ENCODE measurements at regions not wholly inside any gene's neighbourhood (a gene's known extent, or its start where the extent isn't known, plus 50 kb on each side); places are given as distances from the start of the nearest gene placed in this dataset.

GRCh38 chr18:44309185-44309584 lies 371.5 kb upstream of the SETBP1 start:
- Histone ChIP-seq H4K91ac (ENCODE audit: low read depth, low read length, poor library complexity) (no peak overlapping the region), H2AK5ac (ENCODE audit: low read depth, low read length) (no peak overlapping the region), H3K9ac (ENCODE audit: low read depth, low read length, poor library complexity) (no peak overlapping the region), H3K9me3 (replicated peaks in 1 of 2; ENCODE audit: control insufficient read depth in 2 of 2, insufficient read depth in 1 of 2, low read depth in 1 of 2, low read length in 2 of 2) (no peaks in the 10 kb centered on the region), H3K27me3 (ENCODE audit: control insufficient read depth in 3 of 3, insufficient read depth in 3 of 3, low read depth in 1 of 3, low read length in 3 of 3) (no peaks in the 10 kb centered on the region), H3K4ac (ENCODE audit: low read length) (no peak overlapping the region), H4K8ac (ENCODE audit: low read depth, low read length) (no peak overlapping the region), H3K4me1 (ENCODE audit: control insufficient read depth in 2 of 2, insufficient read depth in 1 of 2, low read depth in 1 of 2, low read length in 2 of 2) (no peaks in the 10 kb centered on the region), H2BK12ac (ENCODE audit: low read length) (no peak overlapping the region), H2BK15ac (ENCODE audit: low read length) (no peak overlapping the region), H3K79me1 (ENCODE audit: low read depth, low read length) (no peaks in the 10 kb centered on the region), H3K4me3 (ENCODE audit: low read length in 2 of 2) (no peak overlapping the region), H3K23ac (ENCODE audit: low read depth, low read length, poor library complexity) (no peak overlapping the region), H2AFZ (ENCODE audit: low read length) (no peak overlapping the region), H2BK5ac (ENCODE audit: low read length) (no peak overlapping the region), H3K14ac (ENCODE audit: low read length) (no peak overlapping the region), H3K27ac (replicated peaks; ENCODE audit: low read length) (no peak overlapping the region), H3K18ac (ENCODE audit: low read length) (no peak overlapping the region), H3K36me3 (replicated peaks in 1 of 2; ENCODE audit: control insufficient read depth in 2 of 2, insufficient read depth in 2 of 2, low read length in 2 of 2) (no peaks in the 10 kb centered on the region), H2BK120ac (ENCODE audit: low read depth, low read length) (no peak overlapping the region), H3K4me2 (ENCODE audit: insufficient read depth, low read length, poor library complexity, severe bottlenecking) (no peak overlapping the region)
- WGBS, 2 donors (ENCODE audit: extremely low coverage in 2 of 2, insufficient read length in 2 of 2, insufficient replicate concordance in 1 of 2), result no CpG with 5 or more reads among the region's 2 CpGs
- DNase-seq (ENCODE audit: low spot score), result no peak

- Histone ChIP-seq H3K9ac (ENCODE audit: low read depth, low read length, poor library complexity) (no peak overlapping the region), H4K91ac (ENCODE audit: low read depth, low read length, poor library complexity) (no peak overlapping the region), H3K4ac (ENCODE audit: low read length) (no peak overlapping the region), H2BK15ac (ENCODE audit: low read length) (no peak overlapping the region), H3K4me3 (ENCODE audit: low read length in 2 of 2) (no peak overlapping the region), H3K9me3 (replicated peaks in 1 of 2; ENCODE audit: control insufficient read depth in 2 of 2, insufficient read depth in 1 of 2, low read depth in 1 of 2, low read length in 2 of 2) (no peaks in the 10 kb centered on the region), H2BK120ac (ENCODE audit: low read depth, low read length) (no peak overlapping the region), H3K27me3 (ENCODE audit: control insufficient read depth in 3 of 3, insufficient read depth in 3 of 3, low read depth in 1 of 3, low read length in 3 of 3) (no peaks in the 10 kb centered on the region), H3K18ac (ENCODE audit: low read length) (peak overlapping the region; percentile 85), H3K36me3 (replicated peaks in 1 of 2; ENCODE audit: control insufficient read depth in 2 of 2, insufficient read depth in 2 of 2, low read length in 2 of 2) (no peaks in the 10 kb centered on the region), H2BK12ac (ENCODE audit: low read length) (no peak overlapping the region), H3K79me1 (ENCODE audit: low read depth, low read length) (no peaks in the 10 kb centered on the region), H3K4me1 (ENCODE audit: control insufficient read depth in 2 of 2, insufficient read depth in 1 of 2, low read depth in 1 of 2, low read length in 2 of 2) (no peaks in the 10 kb centered on the region), H4K8ac (ENCODE audit: low read depth, low read length) (no peak overlapping the region), H2AK5ac (ENCODE audit: low read depth, low read length) (no peak overlapping the region), H2BK5ac (ENCODE audit: low read length) (no peak overlapping the region), H3K4me2 (ENCODE audit: insufficient read depth, low read length, poor library complexity, severe bottlenecking) (no peak overlapping the region), H3K14ac (ENCODE audit: low read length) (no peak overlapping the region), H2AFZ (ENCODE audit: low read length) (no peak overlapping the region), H3K23ac (ENCODE audit: low read depth, low read length, poor library complexity) (no peak overlapping the region), H3K27ac (replicated peaks; ENCODE audit: low read length) (no peak overlapping the region)
- WGBS, 2 donors (ENCODE audit: extremely low coverage in 2 of 2, insufficient read length in 2 of 2, insufficient replicate concordance in 1 of 2), result no CpG with 5 or more reads among the region's 26 CpGs
- DNase-seq (ENCODE audit: low spot score), result no peak
These were observed 359.8 kb upstream of the SETBP1 start for GRCh38 chr18:44320619-44321460.

- no CpG with 5 or more reads among the region's 7 CpGs for WGBS, 2 donors (ENCODE audit: extremely low coverage in 2 of 2, insufficient read length in 2 of 2, insufficient replicate concordance in 1 of 2)
- no peak for DNase-seq (ENCODE audit: low spot score)
These were observed 358.7 kb upstream of the SETBP1 start for GRCh38 chr18:44321868-44322590.

GRCh38 chr18:44323125-44323524 lies 357.6 kb upstream of the SETBP1 start:
- Histone ChIP-seq H3K4me2 (ENCODE audit: insufficient read depth, low read length, poor library complexity, severe bottlenecking) (no peak overlapping the region), H4K91ac (ENCODE audit: low read depth, low read length, poor library complexity) (no peak overlapping the region), H3K9ac (ENCODE audit: low read depth, low read length, poor library complexity) (no peak overlapping the region), H3K4ac (ENCODE audit: low read length) (no peak overlapping the region), H2BK15ac (ENCODE audit: low read length) (no peak overlapping the region), H3K4me3 (ENCODE audit: low read length in 2 of 2) (no peak overlapping the region), H3K36me3 (replicated peaks in 1 of 2; ENCODE audit: control insufficient read depth in 2 of 2, insufficient read depth in 2 of 2, low read length in 2 of 2) (no peaks in the 10 kb centered on the region), H2AK5ac (ENCODE audit: low read depth, low read length) (no peak overlapping the region), H4K8ac (ENCODE audit: low read depth, low read length) (no peak overlapping the region), H3K79me1 (ENCODE audit: low read depth, low read length) (no peaks in the 10 kb centered on the region), H3K27ac (replicated peaks; ENCODE audit: low read length) (no peak overlapping the region), H3K18ac (ENCODE audit: low read length) (no peak overlapping the region), H3K14ac (ENCODE audit: low read length) (no peak overlapping the region), H2BK5ac (ENCODE audit: low read length) (no peak overlapping the region), H2BK120ac (ENCODE audit: low read depth, low read length) (no peak overlapping the region), H3K9me3 (replicated peaks in 1 of 2; ENCODE audit: control insufficient read depth in 2 of 2, insufficient read depth in 1 of 2, low read depth in 1 of 2, low read length in 2 of 2) (no peaks in the 10 kb centered on the region), H2BK12ac (ENCODE audit: low read length) (no peak overlapping the region), H3K27me3 (ENCODE audit: control insufficient read depth in 3 of 3, insufficient read depth in 3 of 3, low read depth in 1 of 3, low read length in 3 of 3) (no peaks in the 10 kb centered on the region), H3K23ac (ENCODE audit: low read depth, low read length, poor library complexity) (no peak overlapping the region), H3K4me1 (ENCODE audit: control insufficient read depth in 2 of 2, insufficient read depth in 1 of 2, low read depth in 1 of 2, low read length in 2 of 2) (no peaks in the 10 kb centered on the region), H2AFZ (ENCODE audit: low read length) (no peak overlapping the region)
- DNase-seq (ENCODE audit: low spot score), result no peak

More at GRCh38 chr18:44321868-44322590, 358.7 kb upstream of the SETBP1 start:
- H3K9ac ChIP-seq (ENCODE audit: low read depth, low read length, poor library complexity), result no peak overlapping the region
- H3K4me3 ChIP-seq (ENCODE audit: low read length in 2 of 2), result no peak overlapping the region
- H3K14ac ChIP-seq (ENCODE audit: low read length), result no peak overlapping the region
- H3K36me3 ChIP-seq (replicated peaks in 1 of 2; ENCODE audit: control insufficient read depth in 2 of 2, insufficient read depth in 2 of 2, low read length in 2 of 2), result no peaks in the 10 kb centered on the region
- H3K4me1 ChIP-seq (ENCODE audit: control insufficient read depth in 2 of 2, insufficient read depth in 1 of 2, low read depth in 1 of 2, low read length in 2 of 2), result no peaks in the 10 kb centered on the region
- no peak overlapping the region for H2BK15ac ChIP-seq (ENCODE audit: low read length)
- no peak overlapping the region for H2BK120ac ChIP-seq (ENCODE audit: low read depth, low read length)
- no peak overlapping the region for H2AFZ ChIP-seq (ENCODE audit: low read length)
- no peak overlapping the region for H4K8ac ChIP-seq (ENCODE audit: low read depth, low read length)
- no peak overlapping the region for H3K27ac ChIP-seq (replicated peaks; ENCODE audit: low read length)
- no peak overlapping the region for H2BK12ac ChIP-seq (ENCODE audit: low read length)
- H3K23ac ChIP-seq (ENCODE audit: low read depth, low read length, poor library complexity), result no peak overlapping the region
- no peaks in the 10 kb centered on the region for H3K79me1 ChIP-seq (ENCODE audit: low read depth, low read length)
- H3K9me3 ChIP-seq (replicated peaks in 1 of 2; ENCODE audit: control insufficient read depth in 2 of 2, insufficient read depth in 1 of 2, low read depth in 1 of 2, low read length in 2 of 2), result no peaks in the 10 kb centered on the region
- H3K4me2 ChIP-seq (ENCODE audit: insufficient read depth, low read length, poor library complexity, severe bottlenecking), result no peak overlapping the region
- no peaks in the 10 kb centered on the region for H3K27me3 ChIP-seq (ENCODE audit: control insufficient read depth in 3 of 3, insufficient read depth in 3 of 3, low read depth in 1 of 3, low read length in 3 of 3)
- H2AK5ac ChIP-seq (ENCODE audit: low read depth, low read length), result no peak overlapping the region
- H3K18ac ChIP-seq (ENCODE audit: low read length), result peak overlapping the region; percentile 52
- no peak overlapping the region for H4K91ac ChIP-seq (ENCODE audit: low read depth, low read length, poor library complexity)
- H3K4ac ChIP-seq (ENCODE audit: low read length), result no peak overlapping the region
- no peak overlapping the region for H2BK5ac ChIP-seq (ENCODE audit: low read length)
